DOHH2 (cell line): ENCODE measurements at regions not wholly inside any gene's neighbourhood (a gene's known extent, or its start where the extent isn't known, plus 50 kb on each side); places are given as distances from the start of the nearest gene placed in this dataset.

ENCODE experiments used
- H3F3A ChIP-seq: fragments of 200-600 bp; sonication (generic), shearing (Covaris generic); 2 replicates; pipeline ENCODE4 v1.6.0; 2016; ENCODE audit warnings: antibody characterized with exemption, mild to moderate bottlenecking; ENCODE audit not compliant: control insufficient read depth, insufficient read depth
- H3K27ac ChIP-seq: fragments of 200-600 bp; sonication (generic); 2 replicates; pipeline ENCODE4 v1.5.1; 2014; ENCODE audit warnings: low read depth, mild to moderate bottlenecking, low read length, moderate library complexity
- H3K27me3 ChIP-seq: fragments of 200-600 bp; sonication (generic); 2 replicates; pipeline ENCODE4 v1.6.1; 2014; ENCODE audit warnings: mild to moderate bottlenecking, low read length, mixed read lengths; ENCODE audit not compliant: control insufficient read depth
- H3K36me3 ChIP-seq: fragments of 200-600 bp; sonication (generic); 2 replicates; pipeline ENCODE4 v1.6.1; 2014; ENCODE audit warnings: mild to moderate bottlenecking, low read length, moderate library complexity, mixed read lengths; ENCODE audit not compliant: control insufficient read depth
- H3K4me1 ChIP-seq: fragments of 200-600 bp; sonication (generic); 2 replicates; pipeline ENCODE4 v1.6.1; 2014; ENCODE audit warnings: mild to moderate bottlenecking, low read length, mixed read lengths; ENCODE audit not compliant: control insufficient read depth
- H3K4me2 ChIP-seq: fragments of 200-600 bp; sonication (generic); 2 replicates; pipeline ENCODE4 v1.6.0; 2014; ENCODE audit warnings: mild to moderate bottlenecking, low read length, moderate library complexity
- H3K4me3 ChIP-seq: fragments of 200-600 bp; sonication (generic); 2 replicates; pipeline ENCODE4 v1.5.1; 2014; ENCODE audit warnings: mild to moderate bottlenecking, low read length, mixed read lengths
- H3K79me2 ChIP-seq: fragments of 200-600 bp; sonication (generic); 2 replicates; pipeline ENCODE4 v1.6.1; 2014; ENCODE audit warnings: mild to moderate bottlenecking, low read length, mixed read lengths; ENCODE audit not compliant: control insufficient read depth
- H3K9me2 ChIP-seq: fragments of 200-600 bp; sonication (generic); replicated peaks from 2 replicates; pipeline ENCODE4 v1.6.1; 2014; ENCODE audit warnings: mild to moderate bottlenecking, low read length, mixed read lengths; ENCODE audit not compliant: control insufficient read depth
- H3K9me3 ChIP-seq: fragments of 200-600 bp; sonication (generic); 2 replicates; pipeline ENCODE4 v1.6.1; 2014; ENCODE audit warnings: antibody characterized with exemption, low read length, mixed read lengths; ENCODE audit not compliant: control insufficient read depth, insufficient read depth
- H4K20me1 ChIP-seq: fragments of 200-600 bp; sonication (generic); 2 replicates; pipeline ENCODE4 v1.6.0; 2014; ENCODE audit warnings: low read depth, mild to moderate bottlenecking, antibody characterized with exemption, low read length, moderate library complexity; ENCODE audit not compliant: control insufficient read depth, insufficient read depth
- EZH2phosphoT487 ChIP-seq: fragments of 200-600 bp; sonication (generic); IDR thresholded peaks from 2 replicates; pipeline ENCODE4 v1.6.1; 2017; ENCODE audit warnings: borderline replicate concordance, mild to moderate bottlenecking, antibody characterized with exemption, low read length, moderate library complexity, mixed read lengths
- TF ChIP-seq, protein P1 (sequence below): fragments of 200-600 bp; sonication (generic); IDR thresholded peaks from one replicate; pipeline ENCODE4 v1.5.1; 2014; ENCODE audit warnings: antibody characterized with exemption, mild to moderate bottlenecking, low read depth, low read length; ENCODE audit not compliant: poor library complexity, severe bottlenecking

DNA sequence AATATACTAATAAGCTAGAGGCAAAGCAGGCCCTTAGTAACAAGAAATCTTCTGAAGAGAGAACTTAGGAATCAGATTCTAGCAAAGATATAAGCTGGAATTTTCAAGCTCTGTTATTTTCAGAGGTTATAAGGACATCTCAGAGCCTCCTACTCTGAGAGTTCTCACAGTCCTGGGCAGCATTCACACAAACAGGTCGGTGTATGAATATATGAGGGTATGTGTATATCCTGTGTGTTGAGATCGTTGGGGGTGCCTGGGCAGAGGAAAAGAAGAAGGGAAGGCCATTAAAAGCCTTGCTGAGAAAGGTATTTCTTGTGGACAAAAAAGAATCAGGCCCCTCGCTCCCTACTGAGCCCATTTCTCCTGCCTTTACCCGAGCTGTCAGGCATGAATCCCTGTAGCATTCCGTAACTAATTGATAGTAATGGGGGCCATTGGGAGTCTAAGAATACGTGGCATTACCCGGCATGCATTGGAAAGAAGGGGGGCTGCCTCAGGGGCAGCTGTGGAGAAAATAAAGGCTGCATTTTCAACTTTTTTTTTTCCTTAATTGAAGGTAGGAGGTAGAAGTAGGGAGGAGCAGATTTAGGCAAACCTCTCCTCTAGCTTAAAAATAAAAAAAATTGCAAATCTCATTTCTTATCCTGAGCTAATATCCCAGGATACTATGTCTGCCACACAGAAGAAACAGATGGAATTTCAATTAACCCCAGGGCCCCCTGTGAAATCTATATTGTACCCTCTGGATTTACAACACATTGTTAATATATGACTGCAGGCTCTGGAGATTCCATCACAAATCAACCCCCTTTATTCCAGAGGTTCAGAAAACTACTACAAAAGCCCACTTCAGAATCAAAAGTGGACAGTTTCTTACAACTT lies 103.8 kb downstream of the GTPBP8 start:
- Histone ChIP-seq H3K4me2 (no peak overlapping the region), H3K79me2 (no peaks in the 10 kb centered on the region), H3K4me1 (no peaks in the 10 kb centered on the region), H3F3A (no peaks in the 10 kb centered on the region), H3K4me3 (no peak overlapping the region), H3K27ac (no peak overlapping the region), H3K9me2 (no peaks in the 10 kb centered on the region), H4K20me1 (no peaks in the 10 kb centered on the region), H3K36me3 (no peaks in the 10 kb centered on the region), H3K27me3 (no peaks in the 10 kb centered on the region), H3K9me3 (no peaks in the 10 kb centered on the region)
- TF ChIP-seq, protein P1, sequence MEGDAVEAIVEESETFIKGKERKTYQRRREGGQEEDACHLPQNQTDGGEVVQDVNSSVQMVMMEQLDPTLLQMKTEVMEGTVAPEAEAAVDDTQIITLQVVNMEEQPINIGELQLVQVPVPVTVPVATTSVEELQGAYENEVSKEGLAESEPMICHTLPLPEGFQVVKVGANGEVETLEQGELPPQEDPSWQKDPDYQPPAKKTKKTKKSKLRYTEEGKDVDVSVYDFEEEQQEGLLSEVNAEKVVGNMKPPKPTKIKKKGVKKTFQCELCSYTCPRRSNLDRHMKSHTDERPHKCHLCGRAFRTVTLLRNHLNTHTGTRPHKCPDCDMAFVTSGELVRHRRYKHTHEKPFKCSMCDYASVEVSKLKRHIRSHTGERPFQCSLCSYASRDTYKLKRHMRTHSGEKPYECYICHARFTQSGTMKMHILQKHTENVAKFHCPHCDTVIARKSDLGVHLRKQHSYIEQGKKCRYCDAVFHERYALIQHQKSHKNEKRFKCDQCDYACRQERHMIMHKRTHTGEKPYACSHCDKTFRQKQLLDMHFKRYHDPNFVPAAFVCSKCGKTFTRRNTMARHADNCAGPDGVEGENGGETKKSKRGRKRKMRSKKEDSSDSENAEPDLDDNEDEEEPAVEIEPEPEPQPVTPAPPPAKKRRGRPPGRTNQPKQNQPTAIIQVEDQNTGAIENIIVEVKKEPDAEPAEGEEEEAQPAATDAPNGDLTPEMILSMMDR: no peak
- TF ChIP-seq EZH2phosphoT487: no peak

DNA sequence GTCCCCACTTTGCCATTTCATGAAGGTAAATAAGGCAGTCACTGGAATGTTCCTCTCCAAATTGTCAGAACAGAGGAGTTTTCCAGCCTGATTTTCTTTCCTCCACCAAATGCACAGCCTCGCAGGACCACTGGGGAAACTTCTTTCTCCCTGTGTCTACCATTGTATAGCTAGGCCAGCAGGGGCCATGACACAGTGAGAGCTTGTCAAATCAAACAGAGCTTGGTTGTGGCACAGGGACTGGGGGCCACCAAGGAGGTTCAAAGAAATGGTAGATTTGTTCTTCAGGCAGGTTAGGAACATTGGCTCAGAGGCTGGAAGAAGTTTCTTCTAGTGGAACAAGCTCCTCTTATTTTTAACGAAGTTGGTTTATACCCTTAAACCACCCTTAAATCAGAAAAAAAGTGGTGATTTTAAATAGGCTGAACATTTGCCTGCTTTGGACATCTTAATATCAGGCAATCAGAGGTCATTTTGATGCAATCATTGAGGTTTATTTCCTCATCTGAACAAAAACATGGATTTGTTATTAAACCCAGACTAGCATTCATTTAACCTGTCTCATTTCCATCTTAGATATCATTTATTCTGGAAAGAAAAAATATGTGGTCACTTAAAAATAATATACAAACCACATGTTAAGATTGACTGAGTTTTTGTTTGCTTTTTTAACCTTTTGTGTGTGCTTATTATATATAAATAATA lies 105.6 kb downstream of the GTPBP8 start:
- Histone ChIP-seq H3K4me1 (no peaks in the 10 kb centered on the region), H4K20me1 (no peaks in the 10 kb centered on the region), H3F3A (no peaks in the 10 kb centered on the region), H3K4me2 (no peak overlapping the region), H3K27ac (no peak overlapping the region), H3K9me3 (no peaks in the 10 kb centered on the region), H3K79me2 (no peaks in the 10 kb centered on the region), H3K9me2 (no peaks in the 10 kb centered on the region), H3K4me3 (no peak overlapping the region), H3K36me3 (no peaks in the 10 kb centered on the region), H3K27me3 (no peaks in the 10 kb centered on the region)
- TF ChIP-seq, protein P1: no peak
- TF ChIP-seq EZH2phosphoT487: no peak

DNA sequence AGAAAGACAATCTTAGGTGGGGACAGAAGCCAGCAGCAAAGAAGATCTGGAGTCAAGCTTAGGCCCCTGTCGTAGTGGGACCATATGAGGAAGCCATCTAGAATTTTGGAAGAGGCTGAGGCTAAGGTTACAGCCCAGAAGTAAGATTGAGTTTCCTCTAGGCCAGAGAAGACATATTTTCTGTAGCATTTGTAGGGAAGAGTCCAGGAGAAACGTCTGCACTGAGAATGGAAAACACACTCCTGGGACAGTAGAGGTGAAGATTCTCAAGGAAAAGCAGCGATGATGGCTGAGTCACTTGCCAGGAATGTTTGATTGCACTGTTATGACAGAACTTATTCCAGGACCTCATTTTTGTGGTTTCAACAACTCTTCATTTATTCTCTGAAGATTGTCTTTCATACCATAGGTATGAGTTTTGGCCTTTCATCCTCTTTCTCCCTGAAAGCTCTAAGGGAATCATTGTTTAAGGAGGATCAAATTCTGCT lies 107.2 kb downstream of the GTPBP8 start:
- Histone ChIP-seq H3K4me1 (no peaks in the 10 kb centered on the region), H3K4me3 (no peak overlapping the region), H3K79me2 (no peaks in the 10 kb centered on the region), H3K9me3 (no peaks in the 10 kb centered on the region), H3K9me2 (no peaks in the 10 kb centered on the region), H3F3A (no peaks in the 10 kb centered on the region), H3K27me3 (no peaks in the 10 kb centered on the region), H3K4me2 (no peak overlapping the region), H3K27ac (no peak overlapping the region), H3K36me3 (no peaks in the 10 kb centered on the region), H4K20me1 (no peaks in the 10 kb centered on the region)
- TF ChIP-seq, protein P1: no peak
- no peak for TF ChIP-seq EZH2phosphoT487
